DOHH2 (cell line): ENCODE measurements at regions not wholly inside any gene's neighbourhood (a gene's known extent, or its start where the extent isn't known, plus 50 kb on each side); places are given as distances from the start of the nearest gene placed in this dataset.

Source experiments
- H3F3A ChIP-seq: fragments of 200-600 bp; sonication (generic), shearing (Covaris generic); 2 replicates; pipeline ENCODE4 v1.6.0; 2016; ENCODE audit warnings: antibody characterized with exemption, mild to moderate bottlenecking; ENCODE audit not compliant: control insufficient read depth, insufficient read depth
- H3K27ac ChIP-seq: fragments of 200-600 bp; sonication (generic); 2 replicates; pipeline ENCODE4 v1.5.1; 2014; ENCODE audit warnings: low read depth, mild to moderate bottlenecking, low read length, moderate library complexity
- H3K27me3 ChIP-seq: fragments of 200-600 bp; sonication (generic); 2 replicates; pipeline ENCODE4 v1.6.1; 2014; ENCODE audit warnings: mild to moderate bottlenecking, low read length, mixed read lengths; ENCODE audit not compliant: control insufficient read depth
- H3K36me3 ChIP-seq: fragments of 200-600 bp; sonication (generic); 2 replicates; pipeline ENCODE4 v1.6.1; 2014; ENCODE audit warnings: mild to moderate bottlenecking, low read length, moderate library complexity, mixed read lengths; ENCODE audit not compliant: control insufficient read depth
- H3K4me1 ChIP-seq: fragments of 200-600 bp; sonication (generic); 2 replicates; pipeline ENCODE4 v1.6.1; 2014; ENCODE audit warnings: mild to moderate bottlenecking, low read length, mixed read lengths; ENCODE audit not compliant: control insufficient read depth
- H3K4me2 ChIP-seq: fragments of 200-600 bp; sonication (generic); 2 replicates; pipeline ENCODE4 v1.6.0; 2014; ENCODE audit warnings: mild to moderate bottlenecking, low read length, moderate library complexity
- H3K4me3 ChIP-seq: fragments of 200-600 bp; sonication (generic); 2 replicates; pipeline ENCODE4 v1.5.1; 2014; ENCODE audit warnings: mild to moderate bottlenecking, low read length, mixed read lengths
- H3K79me2 ChIP-seq: fragments of 200-600 bp; sonication (generic); 2 replicates; pipeline ENCODE4 v1.6.1; 2014; ENCODE audit warnings: mild to moderate bottlenecking, low read length, mixed read lengths; ENCODE audit not compliant: control insufficient read depth
- H3K9me2 ChIP-seq: fragments of 200-600 bp; sonication (generic); replicated peaks from 2 replicates; pipeline ENCODE4 v1.6.1; 2014; ENCODE audit warnings: mild to moderate bottlenecking, low read length, mixed read lengths; ENCODE audit not compliant: control insufficient read depth
- H3K9me3 ChIP-seq: fragments of 200-600 bp; sonication (generic); 2 replicates; pipeline ENCODE4 v1.6.1; 2014; ENCODE audit warnings: antibody characterized with exemption, low read length, mixed read lengths; ENCODE audit not compliant: control insufficient read depth, insufficient read depth
- H4K20me1 ChIP-seq: fragments of 200-600 bp; sonication (generic); 2 replicates; pipeline ENCODE4 v1.6.0; 2014; ENCODE audit warnings: low read depth, mild to moderate bottlenecking, antibody characterized with exemption, low read length, moderate library complexity; ENCODE audit not compliant: control insufficient read depth, insufficient read depth
- EZH2phosphoT487 ChIP-seq: fragments of 200-600 bp; sonication (generic); IDR thresholded peaks from 2 replicates; pipeline ENCODE4 v1.6.1; 2017; ENCODE audit warnings: borderline replicate concordance, mild to moderate bottlenecking, antibody characterized with exemption, low read length, moderate library complexity, mixed read lengths
- TF ChIP-seq, protein P1 (sequence below): fragments of 200-600 bp; sonication (generic); IDR thresholded peaks from one replicate; pipeline ENCODE4 v1.5.1; 2014; ENCODE audit warnings: antibody characterized with exemption, mild to moderate bottlenecking, low read depth, low read length; ENCODE audit not compliant: poor library complexity, severe bottlenecking

- no peaks in the 10 kb centered on the region for H3K27me3 ChIP-seq
- H4K20me1 ChIP-seq = no peaks in the 10 kb centered on the region
- H3F3A ChIP-seq = no peaks in the 10 kb centered on the region
- no peak overlapping the region for H3K4me3 ChIP-seq
- no peak overlapping the region for H3K4me2 ChIP-seq
- H3K79me2 ChIP-seq = no peaks in the 10 kb centered on the region
- no peaks in the 10 kb centered on the region for H3K4me1 ChIP-seq
- H3K27ac ChIP-seq = no peak overlapping the region
- TF ChIP-seq, protein P1, sequence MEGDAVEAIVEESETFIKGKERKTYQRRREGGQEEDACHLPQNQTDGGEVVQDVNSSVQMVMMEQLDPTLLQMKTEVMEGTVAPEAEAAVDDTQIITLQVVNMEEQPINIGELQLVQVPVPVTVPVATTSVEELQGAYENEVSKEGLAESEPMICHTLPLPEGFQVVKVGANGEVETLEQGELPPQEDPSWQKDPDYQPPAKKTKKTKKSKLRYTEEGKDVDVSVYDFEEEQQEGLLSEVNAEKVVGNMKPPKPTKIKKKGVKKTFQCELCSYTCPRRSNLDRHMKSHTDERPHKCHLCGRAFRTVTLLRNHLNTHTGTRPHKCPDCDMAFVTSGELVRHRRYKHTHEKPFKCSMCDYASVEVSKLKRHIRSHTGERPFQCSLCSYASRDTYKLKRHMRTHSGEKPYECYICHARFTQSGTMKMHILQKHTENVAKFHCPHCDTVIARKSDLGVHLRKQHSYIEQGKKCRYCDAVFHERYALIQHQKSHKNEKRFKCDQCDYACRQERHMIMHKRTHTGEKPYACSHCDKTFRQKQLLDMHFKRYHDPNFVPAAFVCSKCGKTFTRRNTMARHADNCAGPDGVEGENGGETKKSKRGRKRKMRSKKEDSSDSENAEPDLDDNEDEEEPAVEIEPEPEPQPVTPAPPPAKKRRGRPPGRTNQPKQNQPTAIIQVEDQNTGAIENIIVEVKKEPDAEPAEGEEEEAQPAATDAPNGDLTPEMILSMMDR = no peak
- TF ChIP-seq EZH2phosphoT487 = no peak
- no peaks in the 10 kb centered on the region for H3K36me3 ChIP-seq
- H3K9me3 ChIP-seq = no peaks in the 10 kb centered on the region; the same call in 1 of the 2 replicates
- no peaks in the 10 kb centered on the region for H3K9me2 ChIP-seq
Measured at GRCh38 chr21:22288885-22289499, 1290.8 kb downstream of the NCAM2 start.

- Histone ChIP-seq H3F3A (no peaks in the 10 kb centered on the region), H3K27me3 (no peaks in the 10 kb centered on the region), H3K9me3 (no peaks in the 10 kb centered on the region), H4K20me1 (no peaks in the 10 kb centered on the region), H3K4me3 (no peak overlapping the region), H3K9me2 (no peaks in the 10 kb centered on the region), H3K4me1 (no peaks in the 10 kb centered on the region), H3K36me3 (no peaks in the 10 kb centered on the region), H3K4me2 (no peak overlapping the region), H3K27ac (no peak overlapping the region), H3K79me2 (no peaks in the 10 kb centered on the region)
- TF ChIP-seq, protein P1 = no peak
- TF ChIP-seq EZH2phosphoT487 = no peak
Measured at GRCh38 chr21:22292144-22292543, 1293.9 kb downstream of the NCAM2 start.

DNA sequence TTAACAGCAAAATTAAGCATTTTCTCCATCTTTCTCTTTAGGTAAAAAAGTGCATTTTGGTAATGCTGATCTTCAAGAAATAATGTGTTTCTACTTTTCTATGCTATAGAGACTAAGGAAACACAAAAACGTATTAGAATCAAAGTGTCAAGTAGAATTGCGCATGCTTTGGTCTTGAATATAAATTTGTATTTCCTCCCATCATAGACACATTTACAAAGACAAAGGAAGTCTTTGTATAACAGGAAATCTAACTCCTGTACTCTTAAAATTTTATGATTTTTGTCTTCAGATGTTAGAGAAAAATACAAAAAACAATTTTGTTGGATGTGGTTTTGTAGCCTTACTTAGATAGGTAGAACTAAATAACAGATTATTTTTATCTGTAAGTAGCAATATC is 1299.4 kb downstream of the NCAM2 start:
- no peaks in the 10 kb centered on the region for H3K4me1 ChIP-seq
- H3K4me2 ChIP-seq = no peak overlapping the region
- H3K9me3 ChIP-seq = peaks cover 2% of the 10 kb centered on the region; the same call in 1 of the 2 replicates
- no peaks in the 10 kb centered on the region for H3K36me3 ChIP-seq
- H3K27ac ChIP-seq = no peak overlapping the region
- H3F3A ChIP-seq = no peaks in the 10 kb centered on the region
- no peaks in the 10 kb centered on the region for H3K27me3 ChIP-seq
- no peak overlapping the region for H3K4me3 ChIP-seq
- no peaks in the 10 kb centered on the region for H3K79me2 ChIP-seq
- no peaks in the 10 kb centered on the region for H3K9me2 ChIP-seq
- TF ChIP-seq EZH2phosphoT487 = no peak
- TF ChIP-seq, protein P1 = no peak
- no peaks in the 10 kb centered on the region for H4K20me1 ChIP-seq
